ENCODE measurements at regions not wholly inside any gene's neighbourhood (a gene's known extent, or its start where the extent isn't known, plus 50 kb on each side); places are given as distances from the start of the nearest gene placed in this dataset.

GRCh38 chr7:54330216-54330800, 211.9 kb upstream of the VSTM2A start:
- Mint-ChIP-seq H3K36me3 (ENCODE audit: low read depth) (no peaks in the 10 kb centered on the region), H3K4me3 (no peak overlapping the region), H3K9me3 (peaks cover 3% of the 10 kb centered on the region), H3K27ac (no peak overlapping the region), H3K4me1 (no peaks in the 10 kb centered on the region), H3K27me3 (no peaks in the 10 kb centered on the region)
- ChIA-PET POLR2A (no interaction called here), CTCF (no interaction called here)
- TF ChIP-seq CTCF (IDR thresholded peaks at IDR 0.05): no peak
- ATAC-seq (ENCODE audit: low read depth) (no peak), DNase-seq (no peak)
- intact Hi-C loops (cut with micrococcal nuclease): no loop called here

- Mint-ChIP-seq H3K4me3 (no peak overlapping the region), H3K4me1 (no peaks in the 10 kb centered on the region), H3K9me3 (peaks cover 3% of the 10 kb centered on the region), H3K27ac (no peak overlapping the region), H3K27me3 (no peaks in the 10 kb centered on the region), H3K36me3 (ENCODE audit: low read depth) (no peaks in the 10 kb centered on the region)
- no peak for ATAC-seq (ENCODE audit: low read depth)
- intact Hi-C loops (cut with micrococcal nuclease): no loop called here
- no peak for TF ChIP-seq CTCF (IDR thresholded peaks at IDR 0.05)
- no peak for DNase-seq
- CTCF ChIA-PET: no interaction called here
- POLR2A ChIA-PET: no interaction called here
Observed at GRCh38 chr7:54331311-54331710, 210.9 kb upstream of the VSTM2A start.

GRCh38 chr7:54332301-54332700, 209.9 kb upstream of the VSTM2A start:
- H3K36me3 Mint-ChIP-seq (ENCODE audit: low read depth): no peaks in the 10 kb centered on the region
- no peak for ATAC-seq (ENCODE audit: low read depth)
- intact Hi-C loops (cut with micrococcal nuclease): no loop called here
- DNase-seq: no peak
- ChIA-PET CTCF (no interaction called here), POLR2A (no interaction called here)
- H3K4me1 Mint-ChIP-seq: no peaks in the 10 kb centered on the region
- no peak overlapping the region for H3K4me3 Mint-ChIP-seq
- no peak for TF ChIP-seq CTCF (IDR thresholded peaks at IDR 0.05)
- peaks cover 5% of the 10 kb centered on the region for H3K9me3 Mint-ChIP-seq
- H3K27me3 Mint-ChIP-seq: no peaks in the 10 kb centered on the region
- no peak overlapping the region for H3K27ac Mint-ChIP-seq

GRCh38 chr7:54333952-54334351, 208.2 kb upstream of the VSTM2A start:
- intact Hi-C loops (cut with micrococcal nuclease): no loop called here
- ATAC-seq (ENCODE audit: low read depth) (no peak), DNase-seq (no peak)
- Mint-ChIP-seq H3K36me3 (ENCODE audit: low read depth) (no peaks in the 10 kb centered on the region), H3K27ac (no peak overlapping the region), H3K4me1 (no peaks in the 10 kb centered on the region), H3K9me3 (peaks cover 5% of the 10 kb centered on the region), H3K4me3 (no peak overlapping the region), H3K27me3 (no peaks in the 10 kb centered on the region)
- CTCF ChIA-PET: no interaction called here
- POLR2A ChIA-PET: no interaction called here
- TF ChIP-seq CTCF (IDR thresholded peaks at IDR 0.05): no peak

GRCh38 chr7:54336800-54337199, 205.4 kb upstream of the VSTM2A start:
- TF ChIP-seq CTCF (IDR thresholded peaks at IDR 0.05): no peak
- intact Hi-C loops (cut with micrococcal nuclease): no loop called here
- no peak for ATAC-seq (ENCODE audit: low read depth)
- H3K36me3 Mint-ChIP-seq (ENCODE audit: low read depth): no peaks in the 10 kb centered on the region
- no peak overlapping the region for H3K27ac Mint-ChIP-seq
- POLR2A ChIA-PET: no interaction called here
- H3K4me3 Mint-ChIP-seq: no peak overlapping the region
- peaks cover 5% of the 10 kb centered on the region for H3K9me3 Mint-ChIP-seq
- CTCF ChIA-PET: no interaction called here
- H3K27me3 Mint-ChIP-seq: no peaks in the 10 kb centered on the region
- DNase-seq: no peak
- no peaks in the 10 kb centered on the region for H3K4me1 Mint-ChIP-seq

Measured in activated B cell treated with CpG ODN at 0.5 μM for 24 hours (primary cell).